ENCODE measurements at regions not wholly inside any gene's neighbourhood (a gene's known extent, or its start where the extent isn't known, plus 50 kb on each side); places are given as distances from the start of the nearest gene placed in this dataset.

DNA sequence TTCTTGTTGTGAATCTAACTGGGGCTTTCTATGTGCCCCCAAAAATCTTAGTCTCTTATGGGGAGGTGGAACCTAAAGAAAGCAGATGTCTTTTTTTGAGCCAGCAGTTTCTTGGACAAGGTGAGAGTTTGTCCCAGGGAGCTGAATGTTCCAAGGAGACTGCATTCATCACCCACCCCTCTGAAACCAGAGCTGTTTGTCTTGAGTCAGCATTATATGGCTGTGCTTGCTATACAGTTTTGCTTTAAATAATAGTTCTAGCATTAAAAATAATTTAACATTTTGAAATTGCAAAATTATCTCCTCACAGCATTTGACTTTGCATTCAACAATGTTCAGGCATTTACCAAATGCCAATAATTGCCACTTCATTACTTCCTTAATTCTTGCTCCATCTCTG is 813.3 kb downstream of the BCL11B start:
- Histone ChIP-seq H3K4ac (ENCODE audit: low read length) (no peak overlapping the region), H3K18ac (ENCODE audit: low read length) (no peak overlapping the region), H2BK15ac (ENCODE audit: low read length) (no peak overlapping the region), H3K27ac (replicated peaks; ENCODE audit: low read length) (no peak overlapping the region), H3K4me1 (ENCODE audit: control insufficient read depth in 2 of 2, insufficient read depth in 1 of 2, low read depth in 1 of 2, low read length in 2 of 2) (no peaks in the 10 kb centered on the region), H3K79me1 (ENCODE audit: low read depth, low read length) (no peaks in the 10 kb centered on the region), H3K9me3 (replicated peaks in 1 of 2; ENCODE audit: control insufficient read depth in 2 of 2, insufficient read depth in 1 of 2, low read depth in 1 of 2, low read length in 2 of 2) (no peaks in the 10 kb centered on the region), H3K9ac (ENCODE audit: low read depth, low read length, poor library complexity) (no peak overlapping the region), H2AK5ac (ENCODE audit: low read depth, low read length) (no peak overlapping the region), H2BK120ac (ENCODE audit: low read depth, low read length) (no peak overlapping the region), H3K23ac (ENCODE audit: low read depth, low read length, poor library complexity) (no peak overlapping the region), H2AFZ (ENCODE audit: low read length) (no peak overlapping the region), H3K14ac (ENCODE audit: low read length) (no peak overlapping the region), H2BK12ac (ENCODE audit: low read length) (no peak overlapping the region), H4K91ac (ENCODE audit: low read depth, low read length, poor library complexity) (no peak overlapping the region), H4K8ac (ENCODE audit: low read depth, low read length) (no peak overlapping the region), H2BK5ac (ENCODE audit: low read length) (no peak overlapping the region), H3K4me3 (ENCODE audit: low read length in 2 of 2) (no peak overlapping the region), H3K36me3 (replicated peaks in 1 of 2; ENCODE audit: control insufficient read depth in 2 of 2, insufficient read depth in 2 of 2, low read length in 2 of 2) (no peaks in the 10 kb centered on the region), H3K4me2 (ENCODE audit: insufficient read depth, low read length, poor library complexity, severe bottlenecking) (no peak overlapping the region), H3K27me3 (ENCODE audit: control insufficient read depth in 3 of 3, insufficient read depth in 3 of 3, low read depth in 1 of 3, low read length in 3 of 3) (no peaks in the 10 kb centered on the region)
- no peak for DNase-seq (ENCODE audit: low spot score)

DNA sequence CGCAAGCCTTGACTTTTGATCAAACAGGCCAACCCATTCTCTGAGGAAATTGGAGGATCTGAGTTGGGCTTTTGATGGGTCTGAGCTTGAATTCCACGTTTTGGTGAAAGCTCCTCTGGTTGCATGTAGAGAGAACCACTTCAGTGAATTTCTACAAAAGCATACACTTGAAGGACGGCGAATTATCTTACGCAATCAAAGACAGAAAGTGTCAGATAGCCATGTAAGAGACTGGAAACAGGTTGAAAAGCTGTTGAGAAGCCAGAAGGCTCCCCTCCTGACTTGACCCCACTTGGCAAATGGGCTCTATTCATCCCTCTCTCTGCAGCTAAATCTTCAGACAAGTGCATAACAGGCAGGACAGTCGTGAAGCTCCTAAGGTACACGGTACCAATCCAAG is 809.1 kb downstream of the BCL11B start:
- no CpG with 5 or more reads among the region's 7 CpGs for WGBS, 2 donors (ENCODE audit: extremely low coverage in 2 of 2, insufficient read length in 2 of 2, insufficient replicate concordance in 1 of 2)
- H3K79me1 ChIP-seq (ENCODE audit: low read depth, low read length) = no peaks in the 10 kb centered on the region
- H4K91ac ChIP-seq (ENCODE audit: low read depth, low read length, poor library complexity) = no peak overlapping the region

DNA sequence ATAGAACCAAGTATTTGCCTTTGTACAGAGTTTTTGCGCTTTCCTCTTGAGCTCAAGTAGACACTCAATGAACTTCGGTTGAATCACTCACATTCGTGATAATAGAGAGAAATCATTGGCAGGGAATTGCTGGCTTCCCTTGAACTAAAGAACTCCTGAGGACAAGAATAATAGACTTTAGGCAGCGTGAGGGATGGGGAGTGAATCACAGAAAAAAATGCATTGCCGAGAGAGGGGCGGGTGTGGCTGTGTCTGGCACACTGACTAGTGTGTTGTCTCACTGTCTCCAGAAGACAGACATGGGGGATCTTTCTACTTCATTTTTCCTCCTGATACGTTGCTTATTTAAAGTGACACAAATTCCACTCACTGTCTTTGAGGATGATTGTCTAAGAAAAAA is 805.2 kb downstream of the BCL11B start:
- no peak overlapping the region for H3K4ac ChIP-seq (ENCODE audit: low read length)
- no peak overlapping the region for H3K4me2 ChIP-seq (ENCODE audit: insufficient read depth, low read length, poor library complexity, severe bottlenecking)
- no peak overlapping the region for H4K91ac ChIP-seq (ENCODE audit: low read depth, low read length, poor library complexity)
- H2BK12ac ChIP-seq (ENCODE audit: low read length) = no peak overlapping the region
- H3K4me1 ChIP-seq (ENCODE audit: control insufficient read depth in 2 of 2, insufficient read depth in 1 of 2, low read depth in 1 of 2, low read length in 2 of 2) = no peaks in the 10 kb centered on the region
- no peak overlapping the region for H3K27ac ChIP-seq (replicated peaks; ENCODE audit: low read length)
- no peak overlapping the region for H4K8ac ChIP-seq (ENCODE audit: low read depth, low read length)
- no CpG with 5 or more reads among the region's 7 CpGs for WGBS, 2 donors (ENCODE audit: extremely low coverage in 2 of 2, insufficient read length in 2 of 2, insufficient replicate concordance in 1 of 2)
- H3K4me3 ChIP-seq (ENCODE audit: low read length in 2 of 2) = no peak overlapping the region
- H2AFZ ChIP-seq (ENCODE audit: low read length) = no peak overlapping the region
- no peak overlapping the region for H2BK120ac ChIP-seq (ENCODE audit: low read depth, low read length)
- H3K36me3 ChIP-seq (replicated peaks in 1 of 2; ENCODE audit: control insufficient read depth in 2 of 2, insufficient read depth in 2 of 2, low read length in 2 of 2) = no peaks in the 10 kb centered on the region
- no peaks in the 10 kb centered on the region for H3K79me1 ChIP-seq (ENCODE audit: low read depth, low read length)
- H3K27me3 ChIP-seq (ENCODE audit: control insufficient read depth in 3 of 3, insufficient read depth in 3 of 3, low read depth in 1 of 3, low read length in 3 of 3) = no peaks in the 10 kb centered on the region
- no peak overlapping the region for H3K23ac ChIP-seq (ENCODE audit: low read depth, low read length, poor library complexity)
- no peak for DNase-seq (ENCODE audit: low spot score)
- no peak overlapping the region for H3K14ac ChIP-seq (ENCODE audit: low read length)
- H3K9me3 ChIP-seq (replicated peaks in 1 of 2; ENCODE audit: control insufficient read depth in 2 of 2, insufficient read depth in 1 of 2, low read depth in 1 of 2, low read length in 2 of 2) = no peaks in the 10 kb centered on the region
- H3K9ac ChIP-seq (ENCODE audit: low read depth, low read length, poor library complexity) = no peak overlapping the region
- no peak overlapping the region for H3K18ac ChIP-seq (ENCODE audit: low read length)
- no peak overlapping the region for H2BK5ac ChIP-seq (ENCODE audit: low read length)
- no peak overlapping the region for H2AK5ac ChIP-seq (ENCODE audit: low read depth, low read length)
- no peak overlapping the region for H2BK15ac ChIP-seq (ENCODE audit: low read length)

More for the DNA sequence above, 809.1 kb downstream of the BCL11B start:
- no peaks in the 10 kb centered on the region for H3K36me3 ChIP-seq (replicated peaks in 1 of 2; ENCODE audit: control insufficient read depth in 2 of 2, insufficient read depth in 2 of 2, low read length in 2 of 2)
- no peak overlapping the region for H2BK5ac ChIP-seq (ENCODE audit: low read length)
- no peaks in the 10 kb centered on the region for H3K4me1 ChIP-seq (ENCODE audit: control insufficient read depth in 2 of 2, insufficient read depth in 1 of 2, low read depth in 1 of 2, low read length in 2 of 2)
- H3K4me2 ChIP-seq (ENCODE audit: insufficient read depth, low read length, poor library complexity, severe bottlenecking) = no peak overlapping the region
- H2BK120ac ChIP-seq (ENCODE audit: low read depth, low read length) = no peak overlapping the region
- no peak overlapping the region for H3K4me3 ChIP-seq (ENCODE audit: low read length in 2 of 2)
- no peak overlapping the region for H3K14ac ChIP-seq (ENCODE audit: low read length)
- H3K23ac ChIP-seq (ENCODE audit: low read depth, low read length, poor library complexity) = no peak overlapping the region
- no peak overlapping the region for H2AFZ ChIP-seq (ENCODE audit: low read length)
- H4K8ac ChIP-seq (ENCODE audit: low read depth, low read length) = no peak overlapping the region
- DNase-seq (ENCODE audit: low spot score) = no peak
- H3K27me3 ChIP-seq (ENCODE audit: control insufficient read depth in 3 of 3, insufficient read depth in 3 of 3, low read depth in 1 of 3, low read length in 3 of 3) = no peaks in the 10 kb centered on the region
- no peak overlapping the region for H2BK15ac ChIP-seq (ENCODE audit: low read length)
- no peak overlapping the region for H3K4ac ChIP-seq (ENCODE audit: low read length)
- H2BK12ac ChIP-seq (ENCODE audit: low read length) = no peak overlapping the region
- no peak overlapping the region for H3K18ac ChIP-seq (ENCODE audit: low read length)
- H3K9ac ChIP-seq (ENCODE audit: low read depth, low read length, poor library complexity) = no peak overlapping the region
- no peaks in the 10 kb centered on the region for H3K9me3 ChIP-seq (replicated peaks in 1 of 2; ENCODE audit: control insufficient read depth in 2 of 2, insufficient read depth in 1 of 2, low read depth in 1 of 2, low read length in 2 of 2)
- H3K27ac ChIP-seq (replicated peaks; ENCODE audit: low read length) = no peak overlapping the region
- no peak overlapping the region for H2AK5ac ChIP-seq (ENCODE audit: low read depth, low read length)

DNA sequence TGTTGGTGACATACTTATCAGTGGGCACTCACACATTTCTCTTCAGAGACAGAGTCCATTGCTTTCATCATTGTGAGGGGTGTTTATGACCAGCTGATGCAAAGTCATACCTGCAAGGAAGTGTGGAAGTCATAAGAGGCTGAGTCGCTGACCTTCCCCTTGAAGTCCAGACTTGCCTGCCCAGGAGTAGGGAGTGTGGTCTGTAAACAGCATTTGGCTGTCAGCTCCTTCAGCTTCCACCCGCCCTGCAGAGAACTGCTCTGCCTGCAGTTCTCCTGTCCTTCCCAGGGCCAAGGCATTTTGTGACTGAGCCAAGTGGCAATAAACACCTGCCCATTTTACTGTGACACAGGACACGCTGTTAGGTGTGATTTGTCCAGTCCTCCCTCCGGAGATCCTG is 801.3 kb downstream of the BCL11B start:
- Histone ChIP-seq H3K36me3 (replicated peaks in 1 of 2; ENCODE audit: control insufficient read depth in 2 of 2, insufficient read depth in 2 of 2, low read length in 2 of 2) (no peaks in the 10 kb centered on the region), H3K4me3 (ENCODE audit: low read length in 2 of 2) (peak overlapping the region in 1 of 2 donors; percentile 30), H2AK5ac (ENCODE audit: low read depth, low read length) (no peak overlapping the region), H3K18ac (ENCODE audit: low read length) (no peak overlapping the region), H3K27me3 (ENCODE audit: control insufficient read depth in 3 of 3, insufficient read depth in 3 of 3, low read depth in 1 of 3, low read length in 3 of 3) (no peaks in the 10 kb centered on the region), H3K27ac (replicated peaks; ENCODE audit: low read length) (no peak overlapping the region), H3K79me1 (ENCODE audit: low read depth, low read length) (no peaks in the 10 kb centered on the region), H2BK15ac (ENCODE audit: low read length) (no peak overlapping the region), H2BK120ac (ENCODE audit: low read depth, low read length) (no peak overlapping the region), H2BK12ac (ENCODE audit: low read length) (no peak overlapping the region), H2BK5ac (ENCODE audit: low read length) (no peak overlapping the region), H3K23ac (ENCODE audit: low read depth, low read length, poor library complexity) (no peak overlapping the region), H3K4me1 (ENCODE audit: control insufficient read depth in 2 of 2, insufficient read depth in 1 of 2, low read depth in 1 of 2, low read length in 2 of 2) (no peaks in the 10 kb centered on the region), H3K9me3 (replicated peaks in 1 of 2; ENCODE audit: control insufficient read depth in 2 of 2, insufficient read depth in 1 of 2, low read depth in 1 of 2, low read length in 2 of 2) (no peaks in the 10 kb centered on the region), H3K9ac (ENCODE audit: low read depth, low read length, poor library complexity) (no peak overlapping the region), H4K91ac (ENCODE audit: low read depth, low read length, poor library complexity) (no peak overlapping the region), H3K4me2 (ENCODE audit: insufficient read depth, low read length, poor library complexity, severe bottlenecking) (no peak overlapping the region), H3K4ac (ENCODE audit: low read length) (no peak overlapping the region), H2AFZ (ENCODE audit: low read length) (no peak overlapping the region), H4K8ac (ENCODE audit: low read depth, low read length) (no peak overlapping the region), H3K14ac (ENCODE audit: low read length) (no peak overlapping the region)
- WGBS, 2 donors (ENCODE audit: extremely low coverage in 2 of 2, insufficient read length in 2 of 2, insufficient replicate concordance in 1 of 2) = no CpG with 5 or more reads among the region's 4 CpGs
- DNase-seq (ENCODE audit: low spot score) = no peak
